GM12878 (cell line): ENCODE measurements at regions not wholly inside any gene's neighbourhood (a gene's known extent, or its start where the extent isn't known, plus 50 kb on each side); places are given as distances from the start of the nearest gene placed in this dataset.

Experiments
- ATAC-seq: fragments of 200-7000 bp; cut with Tn5 transposase; 3 replicates; pipeline ENCODE4 v1.9.1; 2020; ENCODE audit warnings: mild to moderate bottlenecking, moderate library complexity
- BruUV-seq: library from RNA; stranded (reverse); fragments of 400-500 nt; replicated peaks from 2 replicates; lab custom pipeline; 2021; lab: Mats Ljungman, UMichigan
- CTCF ChIA-PET: fragments of 300-600 bp; sonication (Branson Sonifier 250); formaldehyde crosslinking; extraction: SDS; loops from one replicate; lab custom pipeline; 2021; ENCODE audit warnings: inconsistent platforms; lab: Yijun Ruan, JAX
- POLR2A ChIA-PET: fragments of 350-600 bp; formaldehyde crosslinking; extraction: SDS; loops from one replicate; lab custom pipeline; 2021; ENCODE audit warnings: inconsistent platforms; lab: Charles Lee
- RAD21 ChIA-PET: fragments of 300-600 bp; sonication (Branson Sonifier 250); formaldehyde crosslinking; loops from one replicate; lab custom pipeline; 2023; ENCODE audit warnings: antibody characterized with exemption; ENCODE audit not compliant: unreplicated experiment; lab: Charles Lee
- SMC1A ChIA-PET: fragments of 300-600 bp; sonication (Branson Sonifier 250); formaldehyde crosslinking; loops from one replicate; lab custom pipeline; 2023; ENCODE audit not compliant: unreplicated experiment, uncharacterized antibody; lab: Charles Lee
- DNase-seq: peaks from one replicate; pipeline ENCODE4 v3.0.0-alpha.2; 2011; ENCODE audit warnings: low read depth, low spot score
- FAIRE-seq: peaks from 3 replicates; lab custom pipeline; 2011; peaks lifted over from hg19 to GRCh38; lab: Jason Lieb, UNC
- H2AFZ ChIP-seq: 2 replicates; pipeline ENCODE4 v1.6.0; 2011; ENCODE audit warnings: low read depth, low read length, control low read depth; ENCODE audit not compliant: control insufficient read depth
- H3K27ac ChIP-seq: 2 replicates; pipeline ENCODE4 v1.5.1; 2011; ENCODE audit warnings: control low read depth; ENCODE audit not compliant: control insufficient read depth, insufficient read depth
- H3K27me3 ChIP-seq, 2 experiments: replicated peaks in 1 of 2; 2 replicates each; pipeline versions ENCODE4 v1.6.0 to v1.6.1; 2011; ENCODE audit warnings: low read length in 1 of 2; ENCODE audit not compliant: control insufficient read depth in 2 of 2, insufficient read depth in 2 of 2
- H3K36me3 ChIP-seq, 2 experiments: 2 replicates each; pipeline ENCODE4 v1.5.1; 2011; ENCODE audit warnings: low read length in 1 of 2; ENCODE audit not compliant: control insufficient read depth in 2 of 2, insufficient read depth in 2 of 2
- H3K4me1 ChIP-seq: 2 replicates; pipeline ENCODE4 v1.6.1; 2011; ENCODE audit warnings: mild to moderate bottlenecking, low read length, moderate library complexity, mixed read lengths; ENCODE audit not compliant: control insufficient read depth, insufficient read depth
- H3K4me2 ChIP-seq: 2 replicates; pipeline ENCODE4 v1.6.0; 2011; ENCODE audit warnings: control low read depth; ENCODE audit not compliant: control insufficient read depth, insufficient read depth
- H3K4me3 ChIP-seq: fragments of 200-600 bp; sonication (generic); 2 replicates; pipeline ENCODE4 v1.5.1; 2016
- H3K79me2 ChIP-seq: 2 replicates; pipeline ENCODE4 v1.6.0; 2011; ENCODE audit warnings: low read length; ENCODE audit not compliant: control insufficient read depth, insufficient read depth
- H3K9ac ChIP-seq: 2 replicates; pipeline ENCODE4 v1.8.0; 2011; ENCODE audit warnings: low read length, control low read depth, mixed read lengths; ENCODE audit not compliant: control insufficient read depth, insufficient read depth
- H3K9me3 ChIP-seq: replicated peaks from 3 replicates; pipeline ENCODE4 v1.5.1; 2011; ENCODE audit warnings: mild to moderate bottlenecking, low read length; ENCODE audit not compliant: control insufficient read depth, insufficient read depth
- H4K20me1 ChIP-seq: 2 replicates; pipeline ENCODE4 v1.6.0; 2011; ENCODE audit not compliant: control insufficient read depth, insufficient read depth
- ATF2 ChIP-seq: IDR thresholded peaks from 2 replicates; pipeline ENCODE4 v1.6.1; 2012; ENCODE audit warnings: low read length, inconsistent platforms
- BCL11A ChIP-seq: IDR thresholded peaks from 2 replicates; pipeline ENCODE4 v1.6.1; 2011; ENCODE audit warnings: low read depth, low read length
- CHD4 ChIP-seq: fragments of 200-600 bp; sonication (generic); IDR thresholded peaks from 2 replicates; pipeline ENCODE4 v1.6.1; 2016; ENCODE audit warnings: mild to moderate bottlenecking
- EP300 ChIP-seq, 2 experiments: fragments of 150-350 bp in 1 of 2; IDR thresholded peaks; 2 replicates each; pipeline ENCODE4 v1.6.1; 2011 to 2012; ENCODE audit warnings: low read depth in 2 of 2, low read length in 2 of 2, borderline replicate concordance in 1 of 2, improper control_type of control experiment in 1 of 2, inconsistent platforms in 1 of 2; ENCODE audit not compliant: control insufficient read depth in 1 of 2
- HSF1 ChIP-seq: fragments of 150-350 bp; IDR thresholded peaks from 2 replicates; pipeline ENCODE4 v1.6.1; 2014; ENCODE audit warnings: mild to moderate bottlenecking, low read depth, low read length
- IRF5 ChIP-seq: fragments of 450-650 bp; IDR thresholded peaks from 2 replicates; pipeline ENCODE4 v1.6.1; 2017; ENCODE audit warnings: borderline replicate concordance
- MTA2 ChIP-seq: fragments of 450-650 bp; IDR thresholded peaks from 2 replicates; pipeline ENCODE4 v1.6.1; 2016; ENCODE audit warnings: low read depth, mild to moderate bottlenecking, moderate library complexity
- MYB ChIP-seq: fragments of 150-350 bp; IDR thresholded peaks from 2 replicates; pipeline ENCODE4 v1.6.1; 2014; ENCODE audit warnings: mild to moderate bottlenecking, low read depth, low read length, borderline replicate concordance
- POU2F2 ChIP-seq: IDR thresholded peaks from 3 replicates; pipeline ENCODE4 v1.6.1; 2011; ENCODE audit warnings: low read depth, mild to moderate bottlenecking, low read length, borderline replicate concordance
- RUNX3 ChIP-seq: IDR thresholded peaks from 2 replicates; pipeline ENCODE4 v1.6.1; 2012; ENCODE audit warnings: low read length, inconsistent platforms
- TCF12 ChIP-seq: IDR thresholded peaks from 2 replicates; pipeline ENCODE4 v1.6.1; 2011; ENCODE audit warnings: low read depth, mild to moderate bottlenecking, low read length
- YBX1 ChIP-seq: fragments of 450-650 bp; IDR thresholded peaks from 2 replicates; pipeline ENCODE4 v1.6.1; 2016; ENCODE audit warnings: antibody characterized with exemption
- ZZZ3 ChIP-seq: IDR thresholded peaks from 2 replicates; pipeline ENCODE4 v1.6.1; 2011; ENCODE audit warnings: low read depth; ENCODE audit not compliant: control insufficient read depth, insufficient read length
- WGBS: methylation state at CpG from one replicate; pipeline ENCODE4 v1.1.6; 2016; ENCODE audit warnings: low lambda C conversion rate; ENCODE audit not compliant: insufficient replicate concordance, insufficient coverage; ENCODE audit errors: missing lambda C conversion rate; 5-methylcytosine and 5-hydroxymethylcytosine counted together
- in situ Hi-C: fragments of 300-500 bp; cut with MboI; formaldehyde crosslinking; loops from 9 replicates; pipeline ENCODE4 v1.14.3; 2018; ENCODE audit warnings: mixed read lengths
- intact Hi-C: fragments of 100-400 bp; cut with micrococcal nuclease; formaldehyde crosslinking; loops from one replicate; pipeline ENCODE4 v1.14.2; 2022; ENCODE audit not compliant: unreplicated experiment

- FAIRE-seq (peak; percentile 94), DNase-seq (peak; percentile 40), ATAC-seq (peak; percentile 88)
- ChIA-PET RAD21 (interaction anchor here (0.6 to 2.5 kb wide), 3 partner anchors 14 to 268 kb away, joined by 3 to 9 read pairs (median 4); no protein-coding TSS in a partner anchor), SMC1A (interaction anchor here (0.7 kb wide), 1 partner anchor 120 kb away, joined by 3 read pairs; no protein-coding TSS in a partner anchor), CTCF (interaction anchor here (0.7 to 1.2 kb wide), 2 partner anchors 14 to 436 kb away, joined by 3 read pairs; no protein-coding TSS in a partner anchor), POLR2A (interaction anchor here (0.6 kb wide), 1 partner anchor 22 kb away, joined by 4 read pairs; no protein-coding TSS in a partner anchor)
- H3K9me3 ChIP-seq, result no peaks in the 10 kb centered on the region; the same call in 2 of the 3 replicates
- H3K4me1 ChIP-seq, result peaks cover 23% of the 10 kb centered on the region
- intact Hi-C loops, result loop anchor here (2.0 to 5.0 kb wide), 2 partner anchors 68 to 111 kb away; no protein-coding TSS in a partner anchor
- H3K27ac ChIP-seq, result no peak overlapping the region
- in situ Hi-C loops, result no loop called here
- H3K4me3 ChIP-seq, result no peak overlapping the region
- no peaks in the 10 kb centered on the region for H3K36me3 ChIP-seq
- H3K4me2 ChIP-seq, result peak overlapping the region; percentile 78
- no peaks in the 10 kb centered on the region; a peak in 1 of 4 replicates for H3K27me3 ChIP-seq
- H3K79me2 ChIP-seq, result no peaks in the 10 kb centered on the region
- no peak overlapping the region for H2AFZ ChIP-seq
- TF ChIP-seq CHD4, result no peak
- no peak for TF ChIP-seq HSF1
- peak; percentile 79 for TF ChIP-seq MTA2
- no peak for TF ChIP-seq IRF5
- peak; percentile 76 to 79; a peak in 2 of 4 replicates for TF ChIP-seq EP300 (IDR thresholded peaks at IDR 0.05; ENCODE audit: borderline replicate concordance in 1 of 2, control insufficient read depth in 1 of 2, low read depth in 2 of 2, low read length in 2 of 2)
- 0 out of 2 replicates have a peak, but pooled peaks have one; percentile 32 for TF ChIP-seq ATF2
- no peak for TF ChIP-seq ZZZ3
- peak; percentile 58; the same call in 1 of the 2 replicates for TF ChIP-seq BCL11A
- no peak for TF ChIP-seq MYB
- TF ChIP-seq YBX1, result no peak
- peak; percentile 78; the same call in 2 of the 3 replicates for TF ChIP-seq POU2F2
- TF ChIP-seq RUNX3, result peak; percentile 84
- peak; percentile 60; the same call in 1 of the 2 replicates for TF ChIP-seq TCF12
- no TSS peak for BruUV-seq
- H4K20me1 ChIP-seq, result no peaks in the 10 kb centered on the region
- no peak overlapping the region for H3K9ac ChIP-seq
- 26% methylated on average over 8 of the region's 9 CpGs for WGBS
Measured at GRCh38 chr20:50449738-50450492, 60.3 kb upstream of the PTPN1 start.
